ENCODE measurements at regions not wholly inside any gene's neighbourhood (a gene's known extent, or its start where the extent isn't known, plus 50 kb on each side); places are given as distances from the start of the nearest gene placed in this dataset.

DNA sequence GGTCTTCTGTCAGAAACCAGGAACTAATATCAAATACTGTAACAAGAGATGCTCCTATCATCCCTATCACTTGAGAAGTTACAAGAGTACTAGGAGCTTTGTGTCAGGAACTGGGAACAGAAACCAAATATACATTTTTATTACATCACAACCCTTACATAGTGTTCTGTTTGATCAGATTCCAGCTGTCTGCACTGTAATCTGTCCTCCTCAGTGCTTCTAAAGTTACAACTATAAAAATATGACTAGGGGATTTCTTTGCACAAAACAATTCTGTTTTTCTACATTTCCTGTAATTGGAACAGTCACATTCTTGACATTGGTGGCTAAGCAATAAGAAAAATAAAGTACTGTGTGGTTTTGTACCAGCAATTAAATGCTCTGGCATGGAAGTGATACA, 686.0 kb downstream of the PDHA2 start:
- no peak for DNase-seq

DNA sequence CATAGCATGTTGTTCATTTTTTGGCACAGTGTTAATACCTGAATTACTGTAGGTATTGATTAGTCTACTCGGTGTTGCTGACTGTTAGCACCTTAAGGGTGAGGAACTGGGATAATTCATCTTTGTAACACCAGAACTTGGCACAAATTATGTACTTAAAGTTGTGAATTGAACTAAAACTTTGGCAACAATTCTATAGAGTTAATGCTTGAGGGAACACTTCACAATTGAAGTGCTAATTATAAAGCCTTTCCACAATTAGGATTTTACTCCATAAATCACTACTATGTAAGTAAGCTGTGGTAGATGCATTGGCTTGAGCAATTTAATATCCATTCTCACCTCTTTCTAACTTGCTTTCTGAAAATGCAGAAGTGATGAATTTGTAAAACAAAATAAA, 686.7 kb downstream of the PDHA2 start:
- ATAC-seq (no peak), DNase-seq (no peak)
- Histone ChIP-seq H3K9me3 (no peaks in the 10 kb centered on the region), H3K36me3 (replicated peaks in 1 of 2; ENCODE audit: insufficient read depth in 1 of 2, low read depth in 2 of 2) (no peaks in the 10 kb centered on the region), H3K4me3 (no peak overlapping the region), H3K27ac (no peak overlapping the region), H3K4me1 (no peaks in the 10 kb centered on the region), H3K27me3 (no peaks in the 10 kb centered on the region)
- WGBS, 2 donors = 19 to 38% methylated on average over 1 of the region's 1 CpG
- TF ChIP-seq, protein P1, sequence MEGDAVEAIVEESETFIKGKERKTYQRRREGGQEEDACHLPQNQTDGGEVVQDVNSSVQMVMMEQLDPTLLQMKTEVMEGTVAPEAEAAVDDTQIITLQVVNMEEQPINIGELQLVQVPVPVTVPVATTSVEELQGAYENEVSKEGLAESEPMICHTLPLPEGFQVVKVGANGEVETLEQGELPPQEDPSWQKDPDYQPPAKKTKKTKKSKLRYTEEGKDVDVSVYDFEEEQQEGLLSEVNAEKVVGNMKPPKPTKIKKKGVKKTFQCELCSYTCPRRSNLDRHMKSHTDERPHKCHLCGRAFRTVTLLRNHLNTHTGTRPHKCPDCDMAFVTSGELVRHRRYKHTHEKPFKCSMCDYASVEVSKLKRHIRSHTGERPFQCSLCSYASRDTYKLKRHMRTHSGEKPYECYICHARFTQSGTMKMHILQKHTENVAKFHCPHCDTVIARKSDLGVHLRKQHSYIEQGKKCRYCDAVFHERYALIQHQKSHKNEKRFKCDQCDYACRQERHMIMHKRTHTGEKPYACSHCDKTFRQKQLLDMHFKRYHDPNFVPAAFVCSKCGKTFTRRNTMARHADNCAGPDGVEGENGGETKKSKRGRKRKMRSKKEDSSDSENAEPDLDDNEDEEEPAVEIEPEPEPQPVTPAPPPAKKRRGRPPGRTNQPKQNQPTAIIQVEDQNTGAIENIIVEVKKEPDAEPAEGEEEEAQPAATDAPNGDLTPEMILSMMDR (IDR thresholded peaks at IDR 0.05) = no peak
- no peak for TF ChIP-seq POLR2A (IDR thresholded peaks at IDR 0.05)
- intact Hi-C loops (cut with DNase I) = no loop called here

More for the DNA sequence above, 686.0 kb downstream of the PDHA2 start:
- H3K9me3 ChIP-seq = no peaks in the 10 kb centered on the region
- H3K27me3 ChIP-seq = no peaks in the 10 kb centered on the region
- H3K36me3 ChIP-seq (replicated peaks in 1 of 2; ENCODE audit: insufficient read depth in 1 of 2, low read depth in 2 of 2) = no peaks in the 10 kb centered on the region
- TF ChIP-seq POLR2A (IDR thresholded peaks at IDR 0.05) = no peak
- TF ChIP-seq, protein P1 (IDR thresholded peaks at IDR 0.05) = no peak
- no peak overlapping the region for H3K4me3 ChIP-seq
- H3K4me1 ChIP-seq = no peaks in the 10 kb centered on the region
- intact Hi-C loops (cut with DNase I) = no loop called here
- H3K27ac ChIP-seq = no peak overlapping the region
- ATAC-seq = no peak

DNA sequence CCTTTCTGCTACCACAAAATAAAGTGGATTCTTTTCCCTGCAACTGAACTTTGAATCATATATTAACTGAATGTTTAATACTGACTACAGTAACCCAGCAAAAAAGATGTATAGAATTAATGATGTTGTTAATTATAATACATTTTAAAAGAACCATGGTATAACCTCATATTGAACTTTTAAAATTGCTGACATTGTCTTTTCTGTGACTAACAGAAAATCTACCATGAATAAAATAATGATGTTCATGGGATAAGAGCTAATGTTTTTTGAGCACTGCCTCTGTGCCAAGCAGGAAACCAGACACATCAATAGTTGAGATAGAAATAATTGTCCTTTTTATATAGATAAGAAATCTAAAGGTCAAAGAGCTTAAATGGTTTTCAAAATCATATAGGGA, 691.9 kb downstream of the PDHA2 start:
- ATAC-seq = no peak
- TF ChIP-seq POLR2A (IDR thresholded peaks at IDR 0.05) = no peak
- TF ChIP-seq, protein P1 (IDR thresholded peaks at IDR 0.05) = no peak
- no peaks in the 10 kb centered on the region for H3K4me1 ChIP-seq
- no peaks in the 10 kb centered on the region for H3K36me3 ChIP-seq (replicated peaks in 1 of 2; ENCODE audit: insufficient read depth in 1 of 2, low read depth in 2 of 2)
- intact Hi-C loops (cut with DNase I) = no loop called here
- no peaks in the 10 kb centered on the region for H3K27me3 ChIP-seq
- no peak overlapping the region for H3K27ac ChIP-seq
- no peak overlapping the region for H3K4me3 ChIP-seq
- H3K9me3 ChIP-seq = no peaks in the 10 kb centered on the region
- no peak for DNase-seq

DNA sequence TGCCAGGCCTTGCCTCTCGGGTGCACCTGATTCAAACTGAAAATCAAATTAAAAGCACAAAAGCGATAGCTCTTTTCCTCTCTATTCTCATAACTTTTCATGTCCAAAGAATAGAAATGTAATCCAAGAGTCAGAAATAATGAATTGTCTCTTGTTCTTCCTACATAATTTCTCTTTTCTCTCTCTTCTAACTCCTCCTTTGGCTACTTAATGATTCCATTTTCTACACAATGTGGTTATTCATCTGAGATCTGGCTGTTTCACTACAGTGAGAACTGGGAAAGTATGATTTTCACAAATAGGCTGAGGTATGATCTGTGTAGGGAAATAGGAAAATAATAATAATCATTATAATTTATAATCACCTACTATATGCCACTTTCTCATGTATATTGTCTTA, 703.5 kb downstream of the PDHA2 start:
- Histone ChIP-seq H3K36me3 (replicated peaks in 1 of 2; ENCODE audit: insufficient read depth in 1 of 2, low read depth in 2 of 2) (no peaks in the 10 kb centered on the region), H3K27me3 (no peaks in the 10 kb centered on the region), H3K27ac (no peak overlapping the region), H3K4me1 (no peaks in the 10 kb centered on the region), H3K9me3 (no peaks in the 10 kb centered on the region), H3K4me3 (no peak overlapping the region)
- DNase-seq (no peak), ATAC-seq (no peak)
- no peak for TF ChIP-seq POLR2A (IDR thresholded peaks at IDR 0.05)
- TF ChIP-seq, protein P1 (IDR thresholded peaks at IDR 0.05) = no peak
- WGBS, 2 donors = 86 to 92% methylated on average over 2 of the region's 2 CpGs
- intact Hi-C loops (cut with DNase I) = no loop called here

DNA sequence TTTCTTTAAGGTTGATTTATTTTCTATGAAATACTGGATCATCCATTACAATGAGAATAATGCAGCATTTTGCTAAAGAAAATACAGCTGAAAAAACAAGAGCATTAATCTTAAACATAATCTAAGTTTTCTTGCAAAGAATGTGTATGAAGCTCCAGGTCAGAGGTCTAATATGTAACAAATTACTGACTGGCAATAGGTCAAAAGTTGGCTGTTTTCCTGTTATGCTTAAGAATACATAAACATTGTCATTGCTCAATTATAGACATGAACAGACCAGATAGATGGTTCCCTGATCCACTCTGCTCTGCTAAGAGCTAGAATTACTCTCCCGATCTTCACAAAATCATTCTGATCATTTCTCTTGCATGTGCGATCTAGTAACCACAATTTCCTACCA, 718.6 kb downstream of the PDHA2 start:
- TF ChIP-seq POLR2A (IDR thresholded peaks at IDR 0.05) = no peak
- TF ChIP-seq, protein P1 (IDR thresholded peaks at IDR 0.05) = no peak
- no peak overlapping the region for H3K4me3 ChIP-seq
- H3K27ac ChIP-seq = no peak overlapping the region
- H3K4me1 ChIP-seq = no peaks in the 10 kb centered on the region
- no peaks in the 10 kb centered on the region for H3K36me3 ChIP-seq (replicated peaks in 1 of 2; ENCODE audit: insufficient read depth in 1 of 2, low read depth in 2 of 2)
- H3K9me3 ChIP-seq = no peaks in the 10 kb centered on the region
- DNase-seq (no peak), ATAC-seq (no peak)
- 80 to 87% methylated on average over 2 of the region's 2 CpGs for WGBS, 2 donors
- intact Hi-C loops (cut with DNase I) = no loop called here
- H3K27me3 ChIP-seq = no peaks in the 10 kb centered on the region

Data from body of pancreas (tissue), 4 donors.